ENCODE measurements at regions not wholly inside any gene's neighbourhood (a gene's known extent, or its start where the extent isn't known, plus 50 kb on each side); places are given as distances from the start of the nearest gene placed in this dataset.
"Not testable (repeated sequence)": the region's sequence is repeated elsewhere in the genome, so short reads cannot be mapped to it uniquely, and the experiment has no call there.

DNA sequence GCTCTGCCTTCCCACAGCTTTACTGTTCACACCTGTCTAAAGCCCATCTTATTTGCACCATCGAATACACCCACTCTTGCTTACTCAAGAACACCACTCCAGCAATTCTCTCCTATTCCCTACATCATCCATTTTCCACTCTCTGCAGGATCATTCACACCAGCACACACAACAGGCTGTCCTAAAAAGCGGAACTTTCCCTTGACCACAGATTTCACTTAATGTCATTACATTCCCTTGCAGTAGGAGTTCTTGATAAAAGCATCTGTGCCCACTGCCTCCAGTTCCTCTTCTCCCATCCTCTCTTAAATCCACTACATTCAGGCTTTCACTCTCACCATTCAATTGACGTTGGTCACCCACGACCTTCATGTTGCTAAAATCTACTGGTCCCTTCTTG, 103.0 kb upstream of the PABPC3 start:
- TF ChIP-seq, protein P1, sequence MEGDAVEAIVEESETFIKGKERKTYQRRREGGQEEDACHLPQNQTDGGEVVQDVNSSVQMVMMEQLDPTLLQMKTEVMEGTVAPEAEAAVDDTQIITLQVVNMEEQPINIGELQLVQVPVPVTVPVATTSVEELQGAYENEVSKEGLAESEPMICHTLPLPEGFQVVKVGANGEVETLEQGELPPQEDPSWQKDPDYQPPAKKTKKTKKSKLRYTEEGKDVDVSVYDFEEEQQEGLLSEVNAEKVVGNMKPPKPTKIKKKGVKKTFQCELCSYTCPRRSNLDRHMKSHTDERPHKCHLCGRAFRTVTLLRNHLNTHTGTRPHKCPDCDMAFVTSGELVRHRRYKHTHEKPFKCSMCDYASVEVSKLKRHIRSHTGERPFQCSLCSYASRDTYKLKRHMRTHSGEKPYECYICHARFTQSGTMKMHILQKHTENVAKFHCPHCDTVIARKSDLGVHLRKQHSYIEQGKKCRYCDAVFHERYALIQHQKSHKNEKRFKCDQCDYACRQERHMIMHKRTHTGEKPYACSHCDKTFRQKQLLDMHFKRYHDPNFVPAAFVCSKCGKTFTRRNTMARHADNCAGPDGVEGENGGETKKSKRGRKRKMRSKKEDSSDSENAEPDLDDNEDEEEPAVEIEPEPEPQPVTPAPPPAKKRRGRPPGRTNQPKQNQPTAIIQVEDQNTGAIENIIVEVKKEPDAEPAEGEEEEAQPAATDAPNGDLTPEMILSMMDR (conservative IDR thresholded peaks at IDR 0.05; ENCODE audit: low read depth, low read length): not testable (repeated sequence)
- not testable (repeated sequence) for TF ChIP-seq EZH2 (IDR thresholded peaks at IDR 0.05; ENCODE audit: borderline replicate concordance, low read depth, low read length, poor library complexity, severe bottlenecking)
